Esophagus muscularis mucosa (tissue), 3 donors: ENCODE measurements at regions not wholly inside any gene's neighbourhood (a gene's known extent, or its start where the extent isn't known, plus 50 kb on each side); places are given as distances from the start of the nearest gene placed in this dataset.
"Not testable (repeated sequence)": the region's sequence is repeated elsewhere in the genome, so short reads cannot be mapped to it uniquely, and the experiment has no call there.

Experiments used
- EP300 ChIP-seq: sonication (generic); formaldehyde crosslinking; IDR thresholded peaks from one replicate; pipeline ENCODE4 v1.6.1; 2017; ENCODE audit warnings: antibody characterized with exemption
- TF ChIP-seq, protein P1 (sequence below), 3 experiments: fragments of 200-600 bp in 2 of 3; fragments of 450-650 bp in 1 of 3; sonication (generic) in 2 of 3; IDR thresholded peaks; one replicate each; pipeline ENCODE4 v1.5.1; 2017 to 2019; ENCODE audit warnings: antibody characterized with exemption in 3 of 3, mild to moderate bottlenecking in 2 of 3, moderate library complexity in 1 of 3

DNA sequence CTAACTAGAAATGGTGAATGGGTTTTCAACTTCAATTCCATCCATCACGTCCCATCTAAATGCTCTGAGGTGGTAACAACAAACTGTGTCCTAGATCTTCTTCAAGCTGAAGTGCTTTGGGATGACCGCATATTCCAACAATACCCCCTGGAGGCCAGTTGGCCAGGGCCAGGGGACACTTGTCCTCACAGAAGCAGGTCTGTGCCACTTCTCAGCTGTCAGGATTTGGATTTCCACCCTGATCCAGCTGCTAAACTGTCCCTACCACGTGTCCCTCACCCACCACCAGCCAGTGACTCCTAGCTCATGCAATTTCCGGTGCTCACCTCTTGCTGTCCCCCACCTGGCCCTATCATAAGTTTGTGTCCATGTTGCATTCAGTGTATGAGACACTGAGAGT is 633.0 kb downstream of the PRIM2 start:
- TF ChIP-seq, protein P1, sequence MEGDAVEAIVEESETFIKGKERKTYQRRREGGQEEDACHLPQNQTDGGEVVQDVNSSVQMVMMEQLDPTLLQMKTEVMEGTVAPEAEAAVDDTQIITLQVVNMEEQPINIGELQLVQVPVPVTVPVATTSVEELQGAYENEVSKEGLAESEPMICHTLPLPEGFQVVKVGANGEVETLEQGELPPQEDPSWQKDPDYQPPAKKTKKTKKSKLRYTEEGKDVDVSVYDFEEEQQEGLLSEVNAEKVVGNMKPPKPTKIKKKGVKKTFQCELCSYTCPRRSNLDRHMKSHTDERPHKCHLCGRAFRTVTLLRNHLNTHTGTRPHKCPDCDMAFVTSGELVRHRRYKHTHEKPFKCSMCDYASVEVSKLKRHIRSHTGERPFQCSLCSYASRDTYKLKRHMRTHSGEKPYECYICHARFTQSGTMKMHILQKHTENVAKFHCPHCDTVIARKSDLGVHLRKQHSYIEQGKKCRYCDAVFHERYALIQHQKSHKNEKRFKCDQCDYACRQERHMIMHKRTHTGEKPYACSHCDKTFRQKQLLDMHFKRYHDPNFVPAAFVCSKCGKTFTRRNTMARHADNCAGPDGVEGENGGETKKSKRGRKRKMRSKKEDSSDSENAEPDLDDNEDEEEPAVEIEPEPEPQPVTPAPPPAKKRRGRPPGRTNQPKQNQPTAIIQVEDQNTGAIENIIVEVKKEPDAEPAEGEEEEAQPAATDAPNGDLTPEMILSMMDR (IDR thresholded peaks at IDR 0.05): not testable (repeated sequence)
- TF ChIP-seq EP300: not testable (repeated sequence)
